Upper lobe of right lung (tissue), 1 donor: ENCODE measurements at regions not wholly inside any gene's neighbourhood (a gene's known extent, or its start where the extent isn't known, plus 50 kb on each side); places are given as distances from the start of the nearest gene placed in this dataset.

Experiments used
- ATAC-seq: fragments of 200-7000 bp; cut with Tn5 transposase; one replicate; pipeline ENCODE4 v1.9.1; 2020; ENCODE audit warnings: mild to moderate bottlenecking, moderate library complexity
- DNase-seq: peaks from one replicate; pipeline ENCODE4 v3.0.0-alpha.2; 2020
- H3K27ac ChIP-seq: fragments of 200-600 bp; one replicate; pipeline ENCODE4 v1.8.0; 2022
- H3K27me3 ChIP-seq: fragments of 200-600 bp; one replicate; pipeline ENCODE4 v1.8.0; 2022; ENCODE audit warnings: mild to moderate bottlenecking
- H3K36me3 ChIP-seq: fragments of 200-600 bp; one replicate; pipeline ENCODE4 v1.8.0; 2022
- H3K4me1 ChIP-seq: fragments of 200-600 bp; one replicate; pipeline ENCODE4 v1.8.0; 2022
- H3K4me3 ChIP-seq: fragments of 200-600 bp; one replicate; pipeline ENCODE4 v1.8.0; 2022; ENCODE audit warnings: mild to moderate bottlenecking
- H3K9me3 ChIP-seq: fragments of 200-600 bp; one replicate; pipeline ENCODE4 v1.8.0; 2022
- intact Hi-C: fragments of 100-400 bp; cut with DNase I; formaldehyde crosslinking; loops from one replicate; pipeline ENCODE4 v1.11.0; 2022
- TF ChIP-seq, protein P1 (sequence below): fragments of 200-600 bp; IDR thresholded peaks from one replicate; pipeline ENCODE4 v1.8.0; 2022; ENCODE audit warnings: antibody characterized with exemption
- donor health status: DM: no; HTN: yes; CAD: no; lungs with severe emphysema.

DNA sequence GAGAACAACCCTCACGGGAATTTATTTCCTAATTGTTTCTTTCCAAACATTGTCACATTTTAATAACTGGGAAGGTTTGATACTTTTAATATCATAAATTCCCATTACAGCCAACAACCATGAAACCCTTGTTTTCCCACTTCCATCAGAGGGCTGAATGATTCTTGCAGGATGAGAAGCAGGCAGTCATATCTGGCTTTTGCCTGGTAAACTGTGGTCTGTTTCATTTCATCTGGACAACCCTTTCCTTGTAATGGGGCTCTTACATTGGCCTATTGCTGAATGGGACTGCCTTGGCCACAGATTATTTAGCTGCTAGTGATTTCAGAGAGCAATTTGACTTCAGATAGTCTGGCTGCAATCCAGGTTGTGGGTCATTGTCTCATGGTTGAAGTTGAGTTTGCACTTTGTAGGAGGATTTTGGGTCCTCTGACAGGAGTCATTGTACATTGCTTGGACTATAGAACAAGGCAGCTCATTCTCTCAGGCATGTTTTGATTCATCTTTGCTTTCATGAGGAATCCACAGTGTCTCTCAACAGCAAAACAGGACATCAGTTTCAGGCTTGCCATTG, 754.9 kb upstream of the TSPY4 start:
- no peaks in the 10 kb centered on the region for H3K9me3 ChIP-seq
- no peaks in the 10 kb centered on the region for H3K27me3 ChIP-seq
- intact Hi-C loops: no loop called here
- DNase-seq: no peak
- TF ChIP-seq, protein P1, sequence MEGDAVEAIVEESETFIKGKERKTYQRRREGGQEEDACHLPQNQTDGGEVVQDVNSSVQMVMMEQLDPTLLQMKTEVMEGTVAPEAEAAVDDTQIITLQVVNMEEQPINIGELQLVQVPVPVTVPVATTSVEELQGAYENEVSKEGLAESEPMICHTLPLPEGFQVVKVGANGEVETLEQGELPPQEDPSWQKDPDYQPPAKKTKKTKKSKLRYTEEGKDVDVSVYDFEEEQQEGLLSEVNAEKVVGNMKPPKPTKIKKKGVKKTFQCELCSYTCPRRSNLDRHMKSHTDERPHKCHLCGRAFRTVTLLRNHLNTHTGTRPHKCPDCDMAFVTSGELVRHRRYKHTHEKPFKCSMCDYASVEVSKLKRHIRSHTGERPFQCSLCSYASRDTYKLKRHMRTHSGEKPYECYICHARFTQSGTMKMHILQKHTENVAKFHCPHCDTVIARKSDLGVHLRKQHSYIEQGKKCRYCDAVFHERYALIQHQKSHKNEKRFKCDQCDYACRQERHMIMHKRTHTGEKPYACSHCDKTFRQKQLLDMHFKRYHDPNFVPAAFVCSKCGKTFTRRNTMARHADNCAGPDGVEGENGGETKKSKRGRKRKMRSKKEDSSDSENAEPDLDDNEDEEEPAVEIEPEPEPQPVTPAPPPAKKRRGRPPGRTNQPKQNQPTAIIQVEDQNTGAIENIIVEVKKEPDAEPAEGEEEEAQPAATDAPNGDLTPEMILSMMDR: no peak
- no peak overlapping the region for H3K27ac ChIP-seq
- no peak for ATAC-seq
- H3K36me3 ChIP-seq: no peaks in the 10 kb centered on the region
- no peak overlapping the region for H3K4me3 ChIP-seq
- H3K4me1 ChIP-seq: no peaks in the 10 kb centered on the region

DNA sequence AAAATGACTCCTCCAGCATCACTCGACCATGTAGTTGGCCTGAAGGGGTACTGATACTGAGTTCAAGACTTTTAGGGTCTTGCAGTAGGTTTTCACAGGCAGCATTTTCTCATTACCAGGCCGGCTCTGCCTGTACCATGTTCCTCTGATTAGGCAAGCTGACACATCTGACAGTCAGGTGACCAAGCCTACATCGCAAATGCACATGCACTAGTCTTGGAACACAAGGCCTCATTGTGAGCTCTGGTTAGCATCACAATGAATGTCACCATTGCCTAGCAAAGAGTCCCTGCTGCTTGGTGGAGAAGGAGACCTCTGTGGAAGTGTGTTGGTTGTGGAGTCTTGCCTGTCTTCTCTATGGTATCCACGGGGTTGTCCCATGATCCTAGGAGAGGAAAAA, 754.1 kb upstream of the TSPY4 start:
- H3K4me1 ChIP-seq: no peaks in the 10 kb centered on the region
- TF ChIP-seq, protein P1: no peak
- no peak overlapping the region for H3K4me3 ChIP-seq
- no peaks in the 10 kb centered on the region for H3K9me3 ChIP-seq
- ATAC-seq: no peak
- no peaks in the 10 kb centered on the region for H3K36me3 ChIP-seq
- H3K27me3 ChIP-seq: no peaks in the 10 kb centered on the region
- no peak for DNase-seq
- intact Hi-C loops: no loop called here
- no peak overlapping the region for H3K27ac ChIP-seq

DNA sequence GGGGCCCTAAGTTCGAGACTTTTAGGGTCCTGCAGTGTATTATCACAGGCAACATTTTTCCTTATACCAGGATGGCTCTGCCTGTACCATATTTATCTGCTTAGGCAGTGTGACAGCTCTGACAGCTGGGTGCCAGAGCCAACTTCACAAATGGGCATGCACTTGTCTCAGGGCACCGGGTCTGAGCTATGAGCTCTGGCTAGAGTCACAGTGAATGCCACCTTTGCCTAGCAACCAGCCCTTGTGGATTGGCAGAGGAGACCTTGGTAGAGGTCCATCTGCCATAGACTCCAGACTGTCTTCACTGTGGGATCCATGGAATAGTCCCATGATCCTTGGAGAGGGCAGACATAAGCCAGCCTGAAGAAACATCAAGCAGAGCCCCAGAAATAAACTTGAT, 746.6 kb upstream of the TSPY4 start:
- intact Hi-C loops: no loop called here
- Histone ChIP-seq H3K27me3 (no peaks in the 10 kb centered on the region), H3K4me3 (no peak overlapping the region), H3K9me3 (no peaks in the 10 kb centered on the region), H3K27ac (no peak overlapping the region), H3K4me1 (no peaks in the 10 kb centered on the region), H3K36me3 (no peaks in the 10 kb centered on the region)
- DNase-seq: no peak
- TF ChIP-seq, protein P1: no peak
- ATAC-seq: no peak

DNA sequence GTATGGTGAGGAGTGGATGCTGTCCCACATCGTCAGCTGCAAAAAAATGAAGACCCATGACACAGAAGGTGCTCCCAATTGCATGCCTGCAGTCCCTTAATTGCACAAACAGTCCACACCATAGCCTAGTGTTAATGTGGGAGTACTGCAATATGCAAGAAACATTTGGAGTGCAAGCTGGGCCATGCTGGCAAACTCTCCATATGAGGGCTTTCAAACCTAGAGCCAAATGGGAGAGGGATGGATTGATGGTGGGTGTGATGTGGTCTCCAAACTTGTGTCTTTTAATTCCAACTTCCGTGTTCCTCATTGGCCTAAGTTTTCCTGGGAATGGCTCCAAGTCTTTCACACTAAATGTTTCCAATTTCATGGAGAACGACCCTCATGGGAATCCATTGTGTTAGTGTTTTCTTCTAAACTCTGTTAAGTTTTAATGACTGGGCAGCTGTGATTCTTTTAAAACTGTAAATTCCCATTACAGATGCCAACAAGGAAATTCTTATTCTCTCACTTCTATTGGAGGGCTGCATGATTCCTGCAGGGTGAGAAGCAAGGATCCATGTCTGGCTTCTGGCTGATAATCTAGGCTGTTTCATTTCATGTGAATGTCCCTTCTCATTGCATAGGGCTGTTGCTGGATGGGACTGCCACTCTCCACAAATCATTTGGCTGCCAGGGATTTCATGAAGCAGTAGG, 745.3 kb upstream of the TSPY4 start:
- DNase-seq: no peak
- no peaks in the 10 kb centered on the region for H3K36me3 ChIP-seq
- ATAC-seq: no peak
- no peaks in the 10 kb centered on the region for H3K4me1 ChIP-seq
- TF ChIP-seq, protein P1: no peak
- no peaks in the 10 kb centered on the region for H3K9me3 ChIP-seq
- H3K27ac ChIP-seq: no peak overlapping the region
- no peak overlapping the region for H3K4me3 ChIP-seq
- intact Hi-C loops: no loop called here
- H3K27me3 ChIP-seq: no peaks in the 10 kb centered on the region

DNA sequence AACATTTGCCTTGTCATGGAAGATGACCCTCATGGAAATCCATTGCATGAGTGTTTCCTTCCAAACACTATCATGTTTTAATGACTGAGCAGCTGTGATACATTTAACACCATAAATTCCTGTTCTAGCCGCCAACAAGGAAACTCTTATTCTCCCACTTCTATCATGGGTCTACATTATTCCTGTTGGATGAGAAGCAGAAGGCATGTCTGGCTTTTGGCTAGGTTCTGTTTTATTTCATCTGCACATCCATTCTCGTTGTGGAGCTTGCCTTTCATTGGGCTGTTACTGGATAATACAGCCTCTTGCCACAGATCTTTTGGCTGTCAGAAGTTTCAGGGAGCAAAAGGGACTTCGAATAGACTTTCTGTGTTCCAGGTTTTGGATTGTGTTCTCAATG, 742.6 kb upstream of the TSPY4 start:
- no peaks in the 10 kb centered on the region for H3K9me3 ChIP-seq
- TF ChIP-seq, protein P1: no peak
- no peaks in the 10 kb centered on the region for H3K36me3 ChIP-seq
- no peak overlapping the region for H3K4me3 ChIP-seq
- H3K27me3 ChIP-seq: no peaks in the 10 kb centered on the region
- DNase-seq (no peak), ATAC-seq (no peak)
- H3K4me1 ChIP-seq: no peaks in the 10 kb centered on the region
- H3K27ac ChIP-seq: no peak overlapping the region
- intact Hi-C loops: no loop called here
